ENCODE measurements at regions not wholly inside any gene's neighbourhood (a gene's known extent, or its start where the extent isn't known, plus 50 kb on each side); places are given as distances from the start of the nearest gene placed in this dataset.
A peak's percentile ranks its signal among the peaks of the same experiment; 100 is the strongest.

GRCh38 chr17:65366102-65366844 is 195.2 kb downstream of the AXIN2 start:
- peak; percentile 71 to 72 for DNase-seq (ENCODE audit: low read depth in 2 of 2)

GRCh38 chr17:65365169-65365568 is 196.3 kb downstream of the AXIN2 start:
- no peak for DNase-seq (ENCODE audit: low read depth in 2 of 2)

DNA sequence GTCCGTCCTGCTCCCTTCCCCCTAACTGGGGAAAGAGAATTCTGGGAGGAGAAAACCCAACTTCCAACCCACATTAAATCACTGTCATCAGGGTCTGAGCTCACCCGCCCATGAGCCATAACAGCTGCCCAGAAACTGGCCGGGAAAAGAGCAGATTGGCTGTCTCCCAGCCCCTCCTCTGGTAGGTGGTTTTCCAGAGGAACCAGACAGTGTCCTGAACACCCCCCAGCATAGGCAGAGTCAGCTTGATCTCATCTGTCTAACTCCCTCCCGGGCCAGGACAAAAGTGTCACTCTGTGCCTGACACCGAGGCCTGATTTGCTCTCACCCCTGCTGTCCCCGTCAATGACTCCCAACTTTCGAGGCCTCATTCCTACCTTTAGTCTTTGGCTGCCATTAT is 197.0 kb downstream of the AXIN2 start:
- no peak for DNase-seq (ENCODE audit: low read depth in 2 of 2)

DNA sequence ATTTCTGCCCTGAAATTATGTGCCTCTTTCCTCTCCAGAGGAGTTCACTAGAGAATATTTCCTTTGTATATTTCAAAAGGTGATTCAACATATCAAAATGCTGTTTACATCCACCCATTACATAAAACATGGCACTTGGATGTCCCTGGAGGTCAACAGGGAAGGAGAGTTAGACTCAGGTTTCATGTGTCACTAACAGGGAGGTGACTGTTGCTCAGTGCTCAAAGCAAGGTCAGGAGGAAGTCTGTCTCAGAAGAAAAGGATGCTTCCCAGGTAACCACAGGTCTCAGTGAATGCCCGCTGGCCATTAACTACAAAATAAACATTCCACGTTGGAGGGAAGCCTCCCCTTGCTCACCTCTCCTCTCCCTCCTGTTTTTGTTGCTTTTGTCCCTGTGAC is 198.6 kb downstream of the AXIN2 start:
- DNase-seq (ENCODE audit: low read depth in 2 of 2), result no peak

DNA sequence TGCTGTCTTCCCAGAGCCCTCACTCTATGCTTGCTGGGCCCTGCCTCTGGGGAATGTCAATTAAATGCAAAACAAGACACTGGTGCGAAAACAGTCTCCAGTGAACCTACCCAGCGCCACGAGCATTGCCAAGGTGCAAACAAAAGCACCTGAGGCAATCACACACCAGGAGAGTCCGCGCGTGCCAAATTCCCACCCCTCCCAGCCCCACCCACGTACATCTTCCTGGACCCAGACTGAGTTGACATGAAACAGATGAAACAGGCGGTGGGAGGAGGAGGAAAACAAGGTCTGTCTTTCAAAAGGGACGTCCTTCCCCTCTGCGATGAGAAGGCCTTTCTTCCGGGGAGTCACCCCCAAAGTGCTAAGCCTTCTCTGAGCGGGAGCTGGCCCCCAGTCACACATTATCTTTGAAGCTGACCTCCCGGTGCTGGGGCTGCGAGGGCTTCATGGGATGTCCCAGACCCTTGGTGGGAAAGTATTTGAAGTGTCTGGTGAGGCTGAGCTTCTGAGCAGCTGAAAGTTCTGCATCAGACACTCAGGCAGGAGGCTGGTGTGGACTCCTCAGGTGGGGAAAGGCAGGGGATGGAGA is 200.4 kb downstream of the AXIN2 start:
- no peak for DNase-seq (ENCODE audit: low read depth in 2 of 2)

DNA sequence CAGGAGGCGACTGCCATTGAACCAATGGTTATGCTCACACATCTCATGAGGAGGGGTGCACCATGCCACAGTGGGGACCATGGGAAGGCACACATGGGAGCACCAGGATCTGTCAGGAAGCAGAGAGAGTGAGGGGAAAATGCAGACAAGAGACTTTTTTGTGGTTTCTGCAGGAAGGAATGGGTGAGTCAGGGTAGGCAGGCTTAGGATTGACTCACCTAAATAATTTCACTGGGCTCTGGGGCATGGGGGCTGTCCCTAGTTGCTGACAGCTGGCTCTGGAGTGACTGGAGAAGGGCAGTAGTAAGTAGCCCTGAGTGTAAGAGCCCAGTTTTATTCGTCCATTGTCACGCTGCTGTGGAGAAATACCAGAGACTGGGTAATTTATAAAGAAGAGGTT is 202.4 kb downstream of the AXIN2 start:
- peak in 1 of 2 donors; percentile 41 for DNase-seq (ENCODE audit: low read depth in 2 of 2)

GRCh38 chr17:65356536-65356935 is 204.9 kb downstream of the AXIN2 start:
- DNase-seq (ENCODE audit: low read depth in 2 of 2), result no peak

GRCh38 chr17:65355246-65355645 is 206.2 kb downstream of the AXIN2 start:
- no peak for DNase-seq (ENCODE audit: low read depth in 2 of 2)

DNA sequence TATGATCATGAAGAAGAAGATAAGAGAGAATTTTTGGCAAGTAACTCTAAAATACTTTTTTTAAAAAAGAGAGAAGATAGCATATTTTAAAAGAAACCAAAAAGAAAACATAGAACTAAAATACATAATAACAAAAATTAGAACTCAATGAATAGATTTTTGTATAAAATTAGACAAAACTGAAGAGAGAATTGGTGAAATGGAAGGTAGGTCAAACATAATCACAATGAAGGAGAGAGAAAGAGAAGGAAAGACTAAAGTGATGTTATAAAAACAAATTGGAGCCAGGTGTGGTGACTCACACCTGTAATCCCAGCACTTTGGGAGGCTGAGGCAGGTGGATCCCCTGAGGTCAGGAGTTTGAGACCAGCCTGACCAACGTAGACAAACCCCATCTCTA is 211.5 kb downstream of the AXIN2 start:
- no peak for DNase-seq (ENCODE audit: low read depth in 2 of 2)

- no peak for DNase-seq (ENCODE audit: low read depth in 2 of 2)
These were observed 209.0 kb downstream of the RGS9 start for GRCh38 chr17:65346166-65346565.

GRCh38 chr17:65345261-65346005 is 208.3 kb downstream of the RGS9 start:
- DNase-seq (ENCODE audit: low read depth in 2 of 2), result peak in 1 of 2 donors; percentile 12

- no peak for DNase-seq (ENCODE audit: low read depth in 2 of 2)
These were observed 203.2 kb downstream of the RGS9 start for GRCh38 chr17:65340401-65340800.

- no peak for DNase-seq (ENCODE audit: low read depth in 2 of 2)
These were observed 197.2 kb downstream of the RGS9 start for GRCh38 chr17:65334406-65334805.

DNA sequence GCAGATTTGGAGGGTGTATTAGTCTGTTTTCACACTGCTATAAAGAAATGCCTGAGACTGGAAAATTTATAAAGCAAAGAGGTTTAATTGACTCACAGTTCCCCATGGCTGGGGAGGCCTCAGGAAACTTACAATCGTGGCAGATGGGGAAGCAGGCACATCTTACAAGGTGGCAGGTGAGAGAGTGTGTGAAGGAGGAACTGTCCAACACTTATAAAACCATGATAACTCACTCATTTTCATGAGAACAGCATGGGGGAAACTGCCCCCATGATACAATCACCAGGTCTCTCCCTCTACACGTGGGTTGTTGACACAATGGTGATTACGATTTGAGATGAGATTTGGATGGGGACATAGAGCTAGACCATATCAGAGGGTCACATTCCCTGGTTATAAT is 195.6 kb downstream of the RGS9 start:
- DNase-seq (ENCODE audit: low read depth in 2 of 2), result no peak

DNA sequence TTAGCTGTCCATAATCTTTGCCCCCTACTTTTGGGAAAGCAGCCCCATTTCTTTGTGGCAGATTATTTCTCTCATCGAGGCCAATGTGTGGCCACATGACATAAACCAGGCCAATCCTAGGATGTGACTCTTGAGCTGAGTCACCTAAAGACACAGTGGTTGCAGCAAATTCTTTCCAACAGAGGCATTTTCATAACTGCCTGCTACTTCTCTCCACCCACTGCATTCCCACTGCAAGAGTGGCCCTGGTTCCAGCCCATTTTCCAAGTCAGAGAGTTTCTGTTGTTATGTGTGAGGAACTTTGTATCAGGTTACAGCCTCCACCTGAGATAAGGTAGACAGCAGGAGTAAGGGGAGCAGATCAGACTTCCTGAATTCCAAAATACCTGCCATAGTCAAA is 195.2 kb downstream of the RGS9 start:
- DNase-seq (ENCODE audit: low read depth in 2 of 2), result no peak

DNA sequence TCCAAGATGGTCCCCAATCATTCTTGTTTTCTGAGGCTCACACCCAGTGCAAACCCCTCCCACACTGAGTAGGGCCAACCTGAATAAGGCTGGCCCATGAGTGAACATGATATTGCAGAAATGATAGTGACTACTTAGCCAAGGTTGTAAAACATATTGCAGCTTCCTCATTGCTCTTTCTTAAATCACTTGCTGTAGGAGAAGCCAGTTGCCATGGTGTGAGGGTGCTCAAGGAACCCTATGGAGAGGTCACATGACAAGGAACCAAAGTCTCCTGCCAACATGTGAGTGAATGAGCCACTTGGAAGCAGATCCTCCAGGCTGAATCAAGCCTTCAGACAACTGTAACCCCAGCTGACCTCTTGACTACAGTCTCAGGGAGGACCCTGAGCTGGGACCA is 191.4 kb downstream of the RGS9 start:
- no peak for DNase-seq (ENCODE audit: low read depth in 2 of 2)

DNA sequence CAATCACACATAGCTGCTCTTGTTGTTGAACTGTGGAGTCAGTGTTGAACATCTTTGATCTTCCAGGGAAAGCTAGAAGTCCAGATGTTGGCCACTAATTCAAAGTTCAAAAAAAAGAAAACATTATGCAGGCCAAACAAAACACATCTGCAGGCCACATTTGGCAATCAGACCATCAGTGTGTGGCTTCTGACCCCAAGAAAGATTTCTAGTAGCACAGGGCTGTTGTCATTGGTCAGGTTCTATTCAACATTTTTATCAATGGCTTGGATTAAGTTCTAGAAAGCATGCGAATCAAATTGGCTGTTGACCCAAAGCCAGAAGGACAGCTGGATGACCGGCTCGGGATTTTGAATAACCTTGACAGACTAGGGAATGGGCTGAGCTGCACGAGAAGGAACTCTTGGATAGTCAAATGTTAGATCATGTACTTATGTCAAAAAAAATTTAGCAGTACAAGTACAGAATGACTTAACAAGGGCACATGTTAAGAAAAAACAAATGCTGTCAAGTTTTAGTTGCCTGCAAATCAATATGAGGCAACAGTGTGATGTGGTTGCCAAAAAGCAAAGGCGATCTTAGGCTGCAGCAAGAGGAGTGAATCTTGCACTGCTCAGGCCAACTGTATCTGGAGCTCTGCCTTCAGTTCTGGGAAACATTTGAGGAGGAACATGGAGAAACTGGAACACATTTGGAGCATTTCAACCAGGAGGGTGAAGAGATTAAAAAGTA is 187.6 kb downstream of the RGS9 start:
- DNase-seq (ENCODE audit: low read depth in 2 of 2), result no peak

DNA sequence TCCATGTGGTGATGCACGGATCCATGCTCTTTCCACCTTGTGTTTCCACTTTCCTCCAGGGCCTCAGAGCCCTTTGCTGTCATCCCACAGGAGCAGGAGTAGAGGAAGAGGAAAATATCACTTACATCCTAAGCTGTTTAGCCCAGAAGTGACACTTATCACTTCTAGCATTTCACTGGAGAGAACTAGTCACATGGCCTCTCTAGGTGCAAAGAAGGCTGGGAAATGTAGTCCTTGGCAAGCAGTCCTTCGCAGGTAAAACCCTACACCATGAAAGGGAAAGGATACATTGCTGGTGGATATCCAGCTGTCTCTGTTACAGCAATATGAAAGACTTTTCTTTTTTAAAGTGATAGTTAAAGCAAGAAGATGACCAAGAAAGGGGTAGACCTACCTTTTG is 185.9 kb downstream of the RGS9 start:
- no peak for DNase-seq (ENCODE audit: low read depth in 2 of 2)

DNA sequence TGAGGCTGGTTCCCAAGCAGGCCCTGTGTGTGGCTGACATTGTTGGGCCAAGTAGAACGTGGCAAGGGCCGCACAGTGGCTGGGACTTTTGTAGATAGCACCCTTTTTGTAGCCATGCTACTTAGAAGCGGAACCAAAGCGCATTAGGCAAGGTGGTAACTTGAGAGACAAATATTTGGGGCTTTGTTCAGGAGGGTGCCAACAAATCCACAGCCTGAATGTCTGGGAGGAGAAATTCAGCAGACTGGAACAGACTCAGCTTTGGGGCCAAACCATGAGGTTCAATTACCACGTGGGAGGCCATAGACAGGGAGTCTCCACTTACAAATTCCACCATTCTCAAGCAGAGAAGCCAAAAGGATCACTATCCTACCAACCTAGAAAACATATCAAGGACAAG is 183.7 kb downstream of the RGS9 start:
- DNase-seq (ENCODE audit: low read depth in 2 of 2), result no peak

DNA sequence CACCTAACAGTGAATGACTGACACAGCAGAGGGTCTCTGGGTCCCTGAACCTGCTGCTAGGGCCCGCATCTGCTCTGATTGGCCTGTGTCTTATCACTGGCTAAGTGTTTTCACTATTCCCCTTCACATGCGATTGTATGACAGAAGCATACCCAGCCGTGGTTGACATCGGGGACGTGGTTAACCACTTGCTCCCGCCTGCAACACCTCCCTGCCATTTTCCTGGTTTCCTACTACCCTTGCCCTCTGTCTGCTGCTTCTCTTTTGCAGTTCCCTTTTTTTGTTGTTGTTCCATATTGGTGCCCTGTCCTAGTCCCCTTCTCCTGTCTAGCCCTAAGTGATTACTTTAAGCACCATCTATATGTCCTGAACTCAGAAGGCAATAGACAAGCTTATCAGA is 177.0 kb downstream of the RGS9 start:
- no peak for DNase-seq (ENCODE audit: low read depth in 2 of 2)

DNA sequence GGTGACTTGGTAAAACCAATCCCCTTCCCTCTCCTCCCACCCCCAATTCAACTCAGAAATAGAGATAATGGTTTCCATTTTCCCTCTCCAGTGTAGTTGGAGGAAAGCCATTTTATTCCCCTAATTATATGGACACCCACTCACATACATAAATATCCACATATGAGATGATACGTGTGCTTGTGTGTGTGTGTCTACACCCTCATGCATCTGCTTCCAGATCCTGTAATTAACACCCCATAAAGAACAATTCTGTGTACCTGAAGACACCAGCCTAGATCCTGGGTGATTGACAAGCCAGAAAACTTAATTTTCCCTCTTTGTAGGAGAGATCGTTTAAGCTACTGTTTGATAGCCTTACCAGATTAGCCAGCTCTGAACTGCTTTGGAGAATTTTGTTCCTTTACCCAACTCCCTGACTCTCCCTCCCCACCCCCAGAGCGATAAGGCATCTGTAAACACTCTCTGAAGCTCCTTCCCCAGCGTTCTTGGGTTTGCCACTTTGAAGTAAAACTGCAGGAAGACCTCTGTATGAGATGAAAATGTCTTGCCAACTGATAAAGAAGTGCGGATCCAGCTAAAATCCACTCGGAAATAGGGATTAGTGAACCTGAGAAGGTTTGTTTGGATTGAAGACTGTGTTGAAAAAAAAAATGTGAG is 175.7 kb downstream of the RGS9 start:
- no peak for DNase-seq (ENCODE audit: low read depth in 2 of 2)

DNA sequence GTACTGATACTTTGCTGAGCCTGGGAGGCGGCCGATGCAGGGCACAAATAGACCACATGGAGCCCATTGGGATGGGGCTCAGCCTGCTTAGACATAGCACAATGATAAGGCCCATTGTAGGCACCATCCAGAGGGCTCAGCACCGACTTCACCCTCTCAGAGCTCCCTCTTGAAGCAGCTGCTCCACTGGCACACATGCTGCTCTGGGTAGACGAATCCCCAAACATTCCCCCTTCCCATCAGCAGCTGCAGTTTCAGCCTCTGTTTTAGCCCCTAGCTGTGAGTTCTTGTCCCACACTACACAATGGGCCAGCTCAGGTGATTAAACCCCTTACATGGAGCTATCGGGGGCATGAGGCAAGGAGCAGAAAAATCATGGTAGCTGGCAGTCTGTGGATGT is 174.1 kb downstream of the RGS9 start:
- DNase-seq (ENCODE audit: low read depth in 2 of 2), result no peak

Measured in stimulated activated CD4-positive, alpha-beta T cell treated with anti-CD3 and anti-CD28 coated beads, Interleukin-4, amount 100 ng/mL, for 48 hours (primary cell).